ENCODE measurements at regions not wholly inside any gene's neighbourhood (a gene's known extent, or its start where the extent isn't known, plus 50 kb on each side); places are given as distances from the start of the nearest gene placed in this dataset.
A peak's percentile ranks its signal among the peaks of the same experiment; 100 is the strongest.

- no peaks in the 10 kb centered on the region for H3K9me3 ChIP-seq (ENCODE audit: low read depth, low read length)
- H3K9ac ChIP-seq (ENCODE audit: insufficient read length), result no peak overlapping the region
- DNase-seq (ENCODE audit: low read depth, low spot score), result no peak
- peak overlapping the region; percentile 49 for H3K4me3 ChIP-seq
- 0 out of 2 replicates have a peak overlapping the region, but pooled peaks have one; percentile 6 for H3K27ac ChIP-seq
- no peaks in the 10 kb centered on the region for H3K36me3 ChIP-seq (ENCODE audit: insufficient read depth, low read length)
- TF ChIP-seq EZH2 (IDR thresholded peaks at IDR 0.05) (no peak), POLR2AphosphoS5 (IDR thresholded peaks at IDR 0.05; ENCODE audit: borderline replicate concordance, low read depth, low read length) (no peak), FOXP2 (optimal IDR thresholded peaks at IDR 0.05; ENCODE audit: control extremely low read depth, extremely low read length, insufficient read depth) (no peak)
These were observed 108.1 kb upstream of the SIX2 start for GRCh38 chr2:45117383-45117782.

DNA sequence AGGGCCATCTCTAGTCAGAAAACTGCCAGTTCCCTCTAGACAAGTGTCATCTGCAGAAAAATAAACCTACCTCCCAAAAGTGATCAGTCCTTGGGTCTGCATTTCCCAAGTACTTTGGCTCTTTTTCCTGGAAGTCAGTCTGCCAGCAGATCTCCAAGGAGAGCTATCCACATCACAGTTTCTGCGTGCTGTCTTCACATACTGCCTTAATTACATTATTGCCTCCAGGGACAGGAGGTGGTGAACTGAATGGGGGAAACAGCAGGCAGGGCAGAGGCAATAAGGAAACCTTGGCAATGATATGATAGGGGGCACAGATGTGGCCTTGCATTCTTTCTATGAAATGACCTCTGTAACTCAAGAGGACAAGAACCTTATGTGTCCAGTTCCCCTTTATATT, 105.9 kb upstream of the SIX2 start:
- H3K36me3 ChIP-seq (ENCODE audit: insufficient read depth, low read length), result no peaks in the 10 kb centered on the region
- H3K4me3 ChIP-seq, result no peak overlapping the region
- TF ChIP-seq POLR2AphosphoS5 (IDR thresholded peaks at IDR 0.05; ENCODE audit: borderline replicate concordance, low read depth, low read length), result no peak
- no peak for TF ChIP-seq FOXP2 (optimal IDR thresholded peaks at IDR 0.05; ENCODE audit: control extremely low read depth, extremely low read length, insufficient read depth)
- TF ChIP-seq EZH2 (IDR thresholded peaks at IDR 0.05), result no peak
- H3K9ac ChIP-seq (ENCODE audit: insufficient read length), result no peak overlapping the region
- H3K27ac ChIP-seq, result no peak overlapping the region
- no peaks in the 10 kb centered on the region for H3K9me3 ChIP-seq (ENCODE audit: low read depth, low read length)
- DNase-seq (ENCODE audit: low read depth, low spot score), result no peak

GRCh38 chr2:45114221-45114955, 105.1 kb upstream of the SIX2 start:
- H3K9ac ChIP-seq (ENCODE audit: insufficient read length), result no peak overlapping the region
- H3K36me3 ChIP-seq (ENCODE audit: insufficient read depth, low read length), result no peaks in the 10 kb centered on the region
- no peaks in the 10 kb centered on the region for H3K9me3 ChIP-seq (ENCODE audit: low read depth, low read length)
- no peak for DNase-seq (ENCODE audit: low read depth, low spot score)
- no peak overlapping the region for H3K27ac ChIP-seq
- no peak overlapping the region for H3K4me3 ChIP-seq
- TF ChIP-seq FOXP2 (optimal IDR thresholded peaks at IDR 0.05; ENCODE audit: control extremely low read depth, extremely low read length, insufficient read depth), result no peak
- TF ChIP-seq POLR2AphosphoS5 (IDR thresholded peaks at IDR 0.05; ENCODE audit: borderline replicate concordance, low read depth, low read length), result no peak
- TF ChIP-seq EZH2 (IDR thresholded peaks at IDR 0.05), result no peak

DNA sequence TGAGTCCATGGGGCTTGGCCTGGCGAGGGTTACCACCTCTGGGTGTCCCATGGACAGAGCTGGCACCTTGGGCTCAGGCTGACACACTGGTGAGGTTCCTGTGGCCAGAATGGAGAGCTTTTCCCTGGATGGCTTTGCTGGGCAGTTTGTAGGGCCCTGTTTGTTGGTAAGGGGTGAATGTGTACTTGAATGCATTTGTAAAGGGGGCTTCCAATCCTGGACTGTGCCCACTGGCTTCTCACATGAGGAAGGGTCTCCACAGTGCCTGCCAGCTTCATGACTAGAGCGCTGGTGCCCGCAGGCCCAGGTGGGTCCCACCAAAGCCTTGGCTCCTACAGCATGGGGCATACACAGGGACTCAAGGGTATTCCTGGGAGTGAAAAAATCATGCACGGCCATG, 103.5 kb upstream of the SIX2 start:
- no peak for TF ChIP-seq FOXP2 (optimal IDR thresholded peaks at IDR 0.05; ENCODE audit: control extremely low read depth, extremely low read length, insufficient read depth)
- TF ChIP-seq EZH2 (IDR thresholded peaks at IDR 0.05), result no peak
- TF ChIP-seq POLR2AphosphoS5 (IDR thresholded peaks at IDR 0.05; ENCODE audit: borderline replicate concordance, low read depth, low read length), result no peak
- no peak for DNase-seq (ENCODE audit: low read depth, low spot score)
- Histone ChIP-seq H3K36me3 (ENCODE audit: insufficient read depth, low read length) (no peaks in the 10 kb centered on the region), H3K9me3 (ENCODE audit: low read depth, low read length) (no peaks in the 10 kb centered on the region), H3K9ac (ENCODE audit: insufficient read length) (no peak overlapping the region), H3K4me3 (no peak overlapping the region), H3K27ac (no peak overlapping the region)

- DNase-seq (ENCODE audit: low read depth, low spot score), result no peak
- Histone ChIP-seq H3K9me3 (ENCODE audit: low read depth, low read length) (no peaks in the 10 kb centered on the region), H3K27ac (no peak overlapping the region), H3K9ac (ENCODE audit: insufficient read length) (no peak overlapping the region), H3K4me3 (no peak overlapping the region), H3K36me3 (ENCODE audit: insufficient read depth, low read length) (no peaks in the 10 kb centered on the region)
- TF ChIP-seq FOXP2 (optimal IDR thresholded peaks at IDR 0.05; ENCODE audit: control extremely low read depth, extremely low read length, insufficient read depth) (no peak), EZH2 (IDR thresholded peaks at IDR 0.05) (no peak), POLR2AphosphoS5 (IDR thresholded peaks at IDR 0.05; ENCODE audit: borderline replicate concordance, low read depth, low read length) (no peak)
These were observed 95.9 kb upstream of the SIX2 start for GRCh38 chr2:45105050-45105582.

GRCh38 chr2:45104429-45104828, 95.2 kb upstream of the SIX2 start:
- H3K9ac ChIP-seq (ENCODE audit: insufficient read length), result no peak overlapping the region
- no peak for TF ChIP-seq POLR2AphosphoS5 (IDR thresholded peaks at IDR 0.05; ENCODE audit: borderline replicate concordance, low read depth, low read length)
- no peak for TF ChIP-seq FOXP2 (optimal IDR thresholded peaks at IDR 0.05; ENCODE audit: control extremely low read depth, extremely low read length, insufficient read depth)
- TF ChIP-seq EZH2 (IDR thresholded peaks at IDR 0.05), result no peak
- no peaks in the 10 kb centered on the region for H3K9me3 ChIP-seq (ENCODE audit: low read depth, low read length)
- H3K4me3 ChIP-seq, result no peak overlapping the region
- no peaks in the 10 kb centered on the region for H3K36me3 ChIP-seq (ENCODE audit: insufficient read depth, low read length)
- DNase-seq (ENCODE audit: low read depth, low spot score), result no peak
- H3K27ac ChIP-seq, result no peak overlapping the region

DNA sequence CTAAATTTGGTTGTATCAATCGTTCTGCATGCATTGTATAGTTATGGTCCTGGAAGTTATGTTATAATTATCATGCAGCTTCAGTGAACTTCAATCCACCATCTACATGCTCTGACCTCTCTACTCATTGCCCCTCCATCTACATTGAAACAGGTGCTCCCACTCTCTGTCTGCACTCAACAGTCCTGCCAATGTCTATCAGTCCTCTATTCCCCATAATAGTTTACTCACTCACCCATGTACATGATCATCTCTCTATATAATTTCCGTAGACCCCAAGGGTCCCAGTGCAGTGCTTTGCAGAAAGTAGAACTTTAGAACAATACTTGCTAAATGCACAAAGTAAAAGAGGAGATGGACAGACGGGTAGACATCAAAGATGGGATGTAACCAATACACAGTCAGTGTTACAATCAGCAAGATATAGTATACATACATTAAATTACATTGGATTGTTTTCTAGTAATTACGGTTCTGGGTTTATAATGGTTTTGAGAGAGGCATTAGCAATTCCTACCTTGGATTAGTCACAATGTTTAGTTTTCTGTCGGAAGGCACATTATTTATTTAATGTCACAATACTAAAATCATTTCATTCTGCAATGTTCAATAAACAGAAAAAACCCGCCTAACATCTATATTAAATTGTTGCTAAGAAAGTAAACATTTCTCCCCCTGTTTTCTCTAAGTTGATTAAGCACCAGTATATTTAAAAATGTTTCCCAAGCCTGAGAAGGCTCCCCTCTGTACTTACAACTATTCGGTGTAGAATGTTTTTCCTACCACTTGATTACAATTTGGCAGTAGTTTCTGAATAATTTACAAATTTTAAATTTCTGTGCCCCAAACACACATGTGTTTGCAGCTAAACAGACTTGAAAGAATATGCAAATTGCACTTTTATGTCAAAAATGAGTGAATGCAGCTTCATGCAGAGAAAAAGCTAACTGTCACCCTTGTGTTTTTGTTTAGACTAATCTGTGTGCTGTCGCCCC, 94.4 kb upstream of the SIX2 start:
- Histone ChIP-seq H3K4me3 (no peak overlapping the region), H3K36me3 (ENCODE audit: insufficient read depth, low read length) (no peaks in the 10 kb centered on the region), H3K9ac (ENCODE audit: insufficient read length) (no peak overlapping the region), H3K9me3 (ENCODE audit: low read depth, low read length) (no peaks in the 10 kb centered on the region), H3K27ac (no peak overlapping the region)
- TF ChIP-seq POLR2AphosphoS5 (IDR thresholded peaks at IDR 0.05; ENCODE audit: borderline replicate concordance, low read depth, low read length) (no peak), EZH2 (IDR thresholded peaks at IDR 0.05) (no peak), FOXP2 (optimal IDR thresholded peaks at IDR 0.05; ENCODE audit: control extremely low read depth, extremely low read length, insufficient read depth) (no peak)
- no peak for DNase-seq (ENCODE audit: low read depth, low spot score)

- DNase-seq (ENCODE audit: low read depth, low spot score), result no peak
- Histone ChIP-seq H3K4me3 (peak overlapping the region; percentile 39), H3K9ac (ENCODE audit: insufficient read length) (no peak overlapping the region), H3K27ac (peak overlapping the region; percentile 75), H3K36me3 (ENCODE audit: insufficient read depth, low read length) (no peaks in the 10 kb centered on the region), H3K9me3 (ENCODE audit: low read depth, low read length) (no peaks in the 10 kb centered on the region)
- no peak for TF ChIP-seq POLR2AphosphoS5 (IDR thresholded peaks at IDR 0.05; ENCODE audit: borderline replicate concordance, low read depth, low read length)
These were observed 93.4 kb upstream of the SIX2 start for GRCh38 chr2:45102579-45103117.
